OCI-LY3 (cell line): ENCODE measurements at regions not wholly inside any gene's neighbourhood (a gene's known extent, or its start where the extent isn't known, plus 50 kb on each side); places are given as distances from the start of the nearest gene placed in this dataset.

Source experiments
- H2AFZ ChIP-seq: fragments of 200-600, 300-600 bp; shearing (Covaris generic); 2 replicates; pipeline ENCODE4 v1.6.0; 2014; ENCODE audit warnings: antibody characterized with exemption, low read depth, low read length
- H3K27ac ChIP-seq: fragments of 200-600, 300-600 bp; sonication (generic); 2 replicates; pipeline ENCODE4 v1.5.1; 2014; ENCODE audit warnings: mild to moderate bottlenecking, low read length, moderate library complexity, mixed read lengths
- H3K27me3 ChIP-seq: fragments of 200-600, 300-600 bp; sonication (generic); 2 replicates; pipeline ENCODE4 v1.6.1; 2014; ENCODE audit warnings: low read depth, low read length, mixed read lengths
- H3K36me3 ChIP-seq: fragments of 200-600, 300-600 bp; sonication (generic); replicated peaks from 2 replicates; pipeline ENCODE3; 2014; ENCODE audit warnings: low read depth, low read length, mixed read lengths
- H3K4me1 ChIP-seq: fragments of 300-600, 200-600 bp; sonication (generic); 2 replicates; pipeline ENCODE4 v1.6.1; 2014; ENCODE audit warnings: low read length, mixed read lengths
- H3K4me2 ChIP-seq: fragments of 200-600, 300-600 bp; sonication (generic); 2 replicates; pipeline ENCODE4 v1.6.1; 2014; ENCODE audit warnings: low read length, mixed read lengths
- H3K4me3 ChIP-seq: fragments of 300-600, 200-600 bp; sonication (generic); 2 replicates; pipeline ENCODE4 v1.5.1; 2014; ENCODE audit warnings: antibody characterized with exemption, mild to moderate bottlenecking, low read length, moderate library complexity
- H3K79me2 ChIP-seq: fragments of 300-600, 200-600 bp; shearing (Covaris generic); 2 replicates; pipeline ENCODE4 v1.6.1; 2014; ENCODE audit warnings: mild to moderate bottlenecking, low read length, mixed read lengths
- H3K9ac ChIP-seq: fragments of 300-600, 200-600 bp; shearing (Covaris generic); 2 replicates; pipeline ENCODE4 v1.6.0; 2014; ENCODE audit warnings: mild to moderate bottlenecking, low read length, moderate library complexity
- H3K9me3 ChIP-seq: fragments of 200-600, 300-600 bp; shearing (Covaris generic); 2 replicates; pipeline ENCODE4 v1.6.1; 2014; ENCODE audit warnings: low read length, mixed read lengths; ENCODE audit not compliant: insufficient read depth
- H4K20me1 ChIP-seq: fragments of 200-600, 300-600 bp; sonication (generic); 2 replicates; pipeline ENCODE4 v1.6.1; 2016; ENCODE audit warnings: low read length, mixed read lengths; ENCODE audit not compliant: insufficient read depth
- EZH2phosphoT487 ChIP-seq: fragments of 200-600 bp; shearing (Covaris generic); IDR thresholded peaks from 2 replicates; pipeline ENCODE4 v1.6.1; 2018; ENCODE audit warnings: antibody characterized with exemption, mixed run types, low read depth
- TF ChIP-seq, protein P1 (sequence below): fragments of 200-600, 300-600 bp; sonication (generic); IDR thresholded peaks from 2 replicates; pipeline ENCODE4 v1.5.1; 2014; ENCODE audit warnings: antibody characterized with exemption, low read length, low read depth

DNA sequence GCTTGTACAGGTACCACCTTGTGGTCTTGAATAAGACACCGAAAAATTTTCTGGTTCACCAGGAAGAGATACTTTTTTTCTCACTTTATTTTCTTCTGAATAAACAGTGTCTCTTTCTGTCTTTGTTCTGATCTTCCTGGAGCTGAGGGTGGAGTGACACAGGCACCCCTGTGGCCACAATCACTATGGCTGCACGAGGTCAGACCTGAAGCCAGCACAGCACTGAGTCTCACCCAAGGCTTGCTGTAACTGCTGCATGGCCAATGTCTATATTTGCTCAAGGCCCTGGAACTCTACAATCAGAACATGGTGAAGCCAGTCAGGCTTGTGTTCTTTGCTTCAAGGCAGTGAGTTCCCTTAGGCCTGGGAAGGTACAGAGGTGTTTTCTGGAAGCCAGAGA, 87.2 kb downstream of the GPR174 start:
- no peaks in the 10 kb centered on the region for H3K36me3 ChIP-seq
- H3K79me2 ChIP-seq, result no peaks in the 10 kb centered on the region
- no peak overlapping the region for H3K4me2 ChIP-seq
- H4K20me1 ChIP-seq, result no peaks in the 10 kb centered on the region
- no peak for TF ChIP-seq EZH2phosphoT487
- TF ChIP-seq, protein P1, sequence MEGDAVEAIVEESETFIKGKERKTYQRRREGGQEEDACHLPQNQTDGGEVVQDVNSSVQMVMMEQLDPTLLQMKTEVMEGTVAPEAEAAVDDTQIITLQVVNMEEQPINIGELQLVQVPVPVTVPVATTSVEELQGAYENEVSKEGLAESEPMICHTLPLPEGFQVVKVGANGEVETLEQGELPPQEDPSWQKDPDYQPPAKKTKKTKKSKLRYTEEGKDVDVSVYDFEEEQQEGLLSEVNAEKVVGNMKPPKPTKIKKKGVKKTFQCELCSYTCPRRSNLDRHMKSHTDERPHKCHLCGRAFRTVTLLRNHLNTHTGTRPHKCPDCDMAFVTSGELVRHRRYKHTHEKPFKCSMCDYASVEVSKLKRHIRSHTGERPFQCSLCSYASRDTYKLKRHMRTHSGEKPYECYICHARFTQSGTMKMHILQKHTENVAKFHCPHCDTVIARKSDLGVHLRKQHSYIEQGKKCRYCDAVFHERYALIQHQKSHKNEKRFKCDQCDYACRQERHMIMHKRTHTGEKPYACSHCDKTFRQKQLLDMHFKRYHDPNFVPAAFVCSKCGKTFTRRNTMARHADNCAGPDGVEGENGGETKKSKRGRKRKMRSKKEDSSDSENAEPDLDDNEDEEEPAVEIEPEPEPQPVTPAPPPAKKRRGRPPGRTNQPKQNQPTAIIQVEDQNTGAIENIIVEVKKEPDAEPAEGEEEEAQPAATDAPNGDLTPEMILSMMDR, result no peak
- no peaks in the 10 kb centered on the region for H3K27me3 ChIP-seq
- no peaks in the 10 kb centered on the region for H3K4me1 ChIP-seq
- no peak overlapping the region for H2AFZ ChIP-seq
- no peaks in the 10 kb centered on the region for H3K9me3 ChIP-seq
- no peak overlapping the region for H3K4me3 ChIP-seq
- no peak overlapping the region for H3K9ac ChIP-seq
- no peak overlapping the region for H3K27ac ChIP-seq
